CD4-positive, alpha-beta T cell treated with Interleukin-10 for 1 hour (primary cell): ENCODE measurements at regions not wholly inside any gene's neighbourhood (a gene's known extent, or its start where the extent isn't known, plus 50 kb on each side); places are given as distances from the start of the nearest gene placed in this dataset.
"Not testable (repeated sequence)": the region's sequence is repeated elsewhere in the genome, so short reads cannot be mapped to it uniquely, and the experiment has no call there.

Experiments used
- DNase-seq: peaks from one replicate; pipeline ENCODE4 v3.0.0-alpha.2; 2020

DNA sequence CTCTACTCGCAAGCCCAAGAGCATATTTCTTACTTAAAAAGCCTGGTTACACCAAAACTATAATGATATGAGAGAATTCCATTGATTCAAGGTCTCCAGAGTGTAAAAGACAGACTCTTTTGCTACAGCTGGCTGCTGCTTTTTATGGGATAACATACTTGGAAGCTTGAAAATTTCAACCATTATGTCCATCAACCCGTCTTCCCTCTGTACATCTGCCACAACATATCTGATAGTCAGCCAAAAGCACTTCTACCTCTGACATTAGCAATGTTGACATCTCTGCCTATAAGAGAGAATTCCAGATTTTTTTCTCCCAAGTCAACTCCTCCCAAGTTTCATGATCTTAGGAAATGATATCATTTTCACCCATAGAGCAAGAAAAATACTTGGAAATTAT, 54.4 kb upstream of the IQCM start:
- DNase-seq, result no peak

DNA sequence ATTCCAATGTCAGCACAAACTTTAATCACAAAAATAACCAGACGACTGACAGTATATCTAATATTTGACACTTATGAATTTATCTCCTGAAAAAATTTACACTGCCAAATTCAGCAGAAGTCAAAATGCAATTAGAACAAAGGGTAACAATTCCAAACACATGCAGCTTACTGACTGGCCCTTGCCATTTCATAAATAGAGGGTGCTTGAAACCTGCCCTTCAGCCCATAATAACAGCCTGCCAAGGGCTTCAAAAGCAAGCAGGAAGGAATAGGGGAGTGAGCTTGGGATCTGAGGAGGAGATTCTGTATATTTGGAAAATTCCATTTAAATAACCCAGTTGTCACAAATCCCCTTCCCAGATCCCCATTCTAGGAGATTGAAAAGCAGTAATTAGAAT, 66.1 kb upstream of the IQCM start:
- DNase-seq, result no peak

DNA sequence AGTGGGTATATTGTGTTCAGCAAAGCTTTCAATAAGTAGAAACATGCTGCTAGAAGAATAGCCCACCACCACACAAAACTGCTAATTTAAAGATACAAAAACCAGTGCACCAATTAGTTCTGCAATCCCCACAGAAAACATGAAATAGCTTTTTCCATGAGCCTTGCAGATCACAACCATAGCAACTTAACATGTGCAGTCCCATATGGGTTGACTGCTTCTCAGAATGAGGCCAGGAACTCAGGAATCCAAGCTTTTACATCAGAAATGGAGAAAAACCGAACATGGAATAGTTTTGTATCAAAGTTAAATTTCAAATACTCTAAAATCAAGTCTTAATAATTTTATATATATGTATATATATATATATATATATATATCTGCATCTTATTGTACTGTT, 66.6 kb upstream of the IQCM start:
- DNase-seq, result no peak

DNA sequence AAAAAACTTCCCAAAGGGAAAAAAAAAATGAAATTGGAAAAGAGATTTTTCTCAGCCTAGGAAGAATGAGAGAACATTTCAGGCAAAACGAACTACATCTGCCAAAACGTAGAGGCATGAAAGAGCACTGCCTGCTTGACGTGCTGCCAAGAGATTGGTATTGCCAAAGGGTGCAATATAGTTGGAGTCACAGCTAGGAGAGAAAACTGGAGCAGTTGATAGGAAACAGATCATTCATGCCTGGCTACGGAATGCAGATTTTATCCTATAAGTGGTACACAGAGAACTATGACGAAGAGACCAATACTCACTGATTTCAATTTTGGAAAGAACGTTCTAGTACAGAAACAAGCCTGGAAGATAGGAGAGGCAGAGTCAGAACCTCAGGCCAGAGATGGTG, 68.4 kb upstream of the IQCM start:
- no peak for DNase-seq

DNA sequence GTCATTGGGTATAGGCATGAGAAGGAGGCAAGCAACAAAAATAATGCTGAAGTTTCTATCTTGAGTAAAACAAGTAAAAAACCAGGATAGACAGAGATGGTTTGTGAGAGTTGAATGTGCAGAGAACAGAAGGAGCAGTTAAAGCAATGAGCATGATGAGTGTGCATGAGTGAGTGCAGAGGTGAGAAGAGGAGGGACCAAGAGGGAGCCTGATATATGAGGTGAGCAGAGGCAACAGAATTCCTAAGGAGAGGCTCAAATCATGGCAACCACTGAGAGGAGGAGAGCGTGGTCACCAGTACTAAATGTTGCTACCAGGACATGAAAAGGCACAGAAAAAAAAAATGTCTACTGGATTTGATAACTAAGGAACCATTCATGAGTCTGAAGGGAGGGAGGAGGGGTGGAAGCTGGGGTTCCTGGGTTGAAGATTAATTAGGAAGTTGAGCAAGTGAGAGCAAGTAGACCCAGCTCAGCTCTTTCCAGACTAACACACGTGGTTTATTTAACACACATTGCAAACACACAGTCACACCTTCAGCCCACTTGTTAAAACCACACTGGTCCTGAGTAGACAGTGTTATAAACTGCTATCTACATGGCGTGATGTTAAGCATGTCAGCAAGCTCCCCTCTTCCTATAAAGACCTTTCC, 69.0 kb upstream of the IQCM start:
- DNase-seq, result no peak

DNA sequence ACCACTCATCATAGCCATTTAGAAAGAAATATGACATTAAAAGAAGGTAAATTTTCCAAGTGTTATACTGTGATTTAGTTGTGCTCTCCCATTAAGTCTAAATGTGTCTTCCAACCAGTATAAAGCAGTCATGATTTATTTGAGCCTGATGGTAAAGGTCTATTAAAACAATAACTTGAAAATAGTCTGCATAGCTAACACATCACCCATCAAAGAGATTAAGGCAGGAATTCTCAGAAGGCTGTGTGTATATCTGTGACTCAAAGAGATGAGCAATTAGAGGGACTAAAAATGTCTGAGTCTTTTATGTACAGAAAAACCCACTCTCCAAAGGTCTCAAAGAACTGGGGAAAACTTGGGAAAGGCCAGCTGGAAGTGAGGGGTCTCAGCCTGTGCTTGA, 70.3 kb upstream of the IQCM start:
- no peak for DNase-seq

DNA sequence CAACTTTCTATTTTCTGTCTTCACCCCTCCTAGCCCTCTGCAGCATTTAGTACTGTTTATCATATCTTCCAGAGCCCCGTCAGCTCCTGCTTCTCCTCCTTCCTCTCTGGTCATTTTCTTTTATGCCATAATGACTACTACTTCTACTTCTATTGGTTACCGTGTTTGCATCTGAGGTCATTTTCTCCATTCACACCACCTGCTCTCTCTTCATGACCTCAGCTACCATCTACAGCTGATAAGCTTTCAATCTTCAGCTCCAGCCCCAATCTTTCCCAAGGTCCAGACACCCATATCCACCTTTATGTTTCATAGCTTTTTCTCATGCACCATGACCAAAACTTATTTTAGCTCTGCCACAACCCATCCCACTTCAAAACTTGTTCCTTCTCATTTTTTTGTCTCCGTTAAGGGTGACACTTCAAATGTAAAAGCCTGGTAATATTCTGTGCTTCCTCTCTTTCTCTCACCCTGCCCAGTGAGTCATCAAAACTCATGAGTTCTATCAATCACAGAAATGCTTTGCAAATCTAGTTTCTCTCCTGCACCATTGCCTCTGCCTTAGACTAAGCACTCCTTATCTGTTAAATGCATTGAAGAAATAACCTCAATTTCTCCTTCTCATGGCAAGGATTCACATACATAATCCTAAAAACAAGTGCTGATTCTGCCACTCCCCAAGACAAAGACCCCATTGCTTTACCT, 71.3 kb upstream of the IQCM start:
- no peak for DNase-seq

DNA sequence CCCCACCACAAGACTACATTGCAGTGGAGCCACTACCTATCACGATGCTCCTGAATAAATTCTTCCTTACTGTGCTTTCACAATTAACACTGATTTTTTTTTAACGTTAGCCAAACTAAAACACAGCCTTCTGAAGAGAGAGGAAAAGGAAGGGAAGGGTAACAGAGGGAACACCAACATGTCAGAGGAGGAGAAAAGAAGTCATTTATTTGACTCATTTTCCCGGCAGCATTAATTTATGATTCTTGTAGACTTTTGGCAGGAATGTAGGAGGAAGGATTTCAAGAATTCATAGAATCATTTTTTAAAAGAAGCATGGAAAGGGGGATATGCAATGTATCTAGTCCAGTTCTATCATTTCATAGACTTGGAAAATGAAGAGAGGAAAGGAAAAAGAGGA, 74.3 kb upstream of the IQCM start:
- DNase-seq, result no peak

DNA sequence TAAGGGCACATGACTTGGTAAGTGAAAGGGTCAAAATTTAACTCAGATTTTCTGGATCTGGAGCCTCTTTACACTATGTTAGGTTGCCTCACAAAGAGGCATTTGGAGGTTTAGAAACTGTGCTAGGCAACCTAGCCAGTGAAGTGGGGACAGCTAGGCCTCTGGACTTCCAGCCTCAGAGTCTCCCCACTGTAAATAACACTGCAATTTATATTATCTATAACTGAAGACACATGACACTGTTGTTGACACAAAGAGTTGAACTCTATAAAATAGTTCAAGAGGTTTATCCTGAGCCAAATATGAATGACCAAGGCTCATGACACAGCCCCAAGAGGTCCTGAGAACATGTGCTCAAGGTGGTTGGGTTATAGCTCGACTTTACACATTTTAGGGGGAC, 74.9 kb upstream of the IQCM start:
- DNase-seq, result no peak

DNA sequence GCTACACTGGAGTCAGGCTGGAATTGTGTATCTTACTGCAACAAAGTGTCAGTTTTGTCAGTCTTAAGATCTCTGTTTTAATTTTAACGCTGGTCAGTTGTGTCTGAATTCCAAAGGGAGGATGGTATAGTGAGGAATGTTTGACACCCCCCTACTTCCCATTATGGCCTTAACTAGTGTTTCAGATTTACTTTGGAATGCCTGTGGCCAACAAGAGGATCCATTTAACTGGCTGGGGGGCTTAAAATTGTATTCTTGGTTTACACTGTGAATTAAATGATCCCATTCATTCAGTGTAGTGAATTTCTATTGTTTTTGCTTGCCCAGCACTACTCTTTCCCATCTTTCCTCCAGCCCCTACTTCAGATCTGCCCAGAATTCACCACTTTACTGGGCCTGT, 75.8 kb upstream of the IQCM start:
- no peak for DNase-seq

DNA sequence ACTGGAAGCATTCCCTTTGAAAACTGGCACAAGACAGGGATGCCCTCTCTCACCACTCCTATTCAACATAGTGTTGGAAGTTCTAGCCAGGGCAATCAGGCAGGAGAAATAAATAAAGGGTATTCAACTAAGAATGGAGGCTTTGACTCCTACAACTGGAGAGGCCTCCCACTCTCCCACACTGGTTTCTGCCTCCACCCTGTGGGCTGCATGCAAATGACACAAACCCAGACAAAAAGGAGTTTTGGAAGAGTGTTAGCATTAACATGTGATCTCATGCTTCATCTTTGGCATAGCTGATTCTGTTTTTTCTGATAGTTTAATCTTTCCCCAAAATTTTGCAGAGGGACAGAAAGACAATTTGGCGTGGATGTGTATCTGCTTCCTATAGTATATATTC, 80.8 kb upstream of the IQCM start:
- DNase-seq, result no peak

DNA sequence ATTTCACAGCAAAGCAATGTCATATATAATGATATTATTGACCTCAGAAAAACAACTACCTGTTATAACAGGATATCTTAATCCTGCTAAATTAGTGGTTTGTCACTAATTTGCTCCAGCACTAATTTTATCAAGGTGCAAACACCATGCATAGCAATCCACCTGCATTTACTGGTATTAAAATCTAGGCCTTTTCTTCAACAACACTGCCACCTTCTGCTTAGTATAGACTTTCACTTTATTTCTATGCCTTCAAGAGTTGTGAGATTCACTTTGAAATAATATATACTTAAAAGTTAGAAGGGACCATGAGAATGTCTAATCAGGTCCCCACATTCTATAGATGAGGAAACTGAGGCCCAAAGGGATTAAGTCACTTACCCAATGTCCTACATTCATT, 82.1 kb upstream of the IQCM start:
- no peak for DNase-seq

DNA sequence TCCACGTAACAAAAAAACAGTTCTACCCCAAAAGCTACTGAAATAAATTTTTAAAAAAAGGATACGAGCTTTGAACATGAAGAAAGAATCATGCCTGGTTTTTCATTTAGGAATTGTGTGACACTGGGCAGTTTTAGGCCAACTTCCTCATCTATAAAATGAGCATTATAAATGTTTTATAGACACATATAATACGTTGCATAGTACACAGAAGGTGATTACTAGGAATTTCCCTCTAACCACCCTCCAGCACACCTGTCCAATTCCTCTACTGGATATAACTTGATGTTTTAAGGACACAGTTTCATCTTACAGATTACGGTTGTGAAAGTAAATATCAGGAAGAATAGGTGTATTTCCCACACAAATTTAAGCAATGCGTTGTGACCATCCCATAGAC, 85.5 kb upstream of the IQCM start:
- no peak for DNase-seq

DNA sequence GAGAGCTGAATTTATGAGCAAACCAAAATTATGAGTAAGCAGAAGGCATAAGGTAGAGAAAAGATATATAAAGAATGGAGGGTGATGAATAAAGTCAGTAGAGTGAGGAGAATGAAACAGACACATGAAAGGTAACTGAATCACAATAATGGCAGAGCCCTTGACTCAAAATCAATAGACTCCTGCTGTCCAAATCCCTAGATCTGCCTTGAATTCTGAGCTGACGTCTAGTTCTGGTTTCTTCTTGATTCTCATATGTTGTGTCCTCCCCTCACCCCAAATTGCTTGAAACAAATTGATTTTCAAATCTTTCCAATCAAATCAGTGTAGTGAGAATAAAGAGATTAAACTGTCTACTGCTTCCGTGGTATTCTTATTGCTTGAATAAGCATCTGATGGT, 86.6 kb upstream of the IQCM start:
- no peak for DNase-seq

DNA sequence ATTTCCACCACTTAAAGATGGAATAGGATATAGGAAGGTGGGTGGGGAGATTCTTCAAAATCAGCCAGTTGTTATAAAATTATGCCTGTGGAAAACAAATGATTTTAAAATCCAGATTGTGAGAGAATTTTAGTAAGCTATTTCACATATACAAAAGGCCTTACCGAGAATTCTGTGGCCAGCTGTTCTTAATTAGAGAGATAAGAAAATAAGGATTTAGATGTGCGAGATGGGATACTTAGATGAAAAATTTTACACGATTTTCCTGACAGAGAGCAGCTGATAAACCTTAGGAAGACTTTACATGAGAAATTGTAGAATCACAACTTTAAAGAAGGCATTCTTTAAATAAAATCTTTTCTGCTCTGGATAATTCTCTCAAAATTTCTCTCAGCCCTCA, 94.5 kb upstream of the IQCM start:
- DNase-seq, result no peak

DNA sequence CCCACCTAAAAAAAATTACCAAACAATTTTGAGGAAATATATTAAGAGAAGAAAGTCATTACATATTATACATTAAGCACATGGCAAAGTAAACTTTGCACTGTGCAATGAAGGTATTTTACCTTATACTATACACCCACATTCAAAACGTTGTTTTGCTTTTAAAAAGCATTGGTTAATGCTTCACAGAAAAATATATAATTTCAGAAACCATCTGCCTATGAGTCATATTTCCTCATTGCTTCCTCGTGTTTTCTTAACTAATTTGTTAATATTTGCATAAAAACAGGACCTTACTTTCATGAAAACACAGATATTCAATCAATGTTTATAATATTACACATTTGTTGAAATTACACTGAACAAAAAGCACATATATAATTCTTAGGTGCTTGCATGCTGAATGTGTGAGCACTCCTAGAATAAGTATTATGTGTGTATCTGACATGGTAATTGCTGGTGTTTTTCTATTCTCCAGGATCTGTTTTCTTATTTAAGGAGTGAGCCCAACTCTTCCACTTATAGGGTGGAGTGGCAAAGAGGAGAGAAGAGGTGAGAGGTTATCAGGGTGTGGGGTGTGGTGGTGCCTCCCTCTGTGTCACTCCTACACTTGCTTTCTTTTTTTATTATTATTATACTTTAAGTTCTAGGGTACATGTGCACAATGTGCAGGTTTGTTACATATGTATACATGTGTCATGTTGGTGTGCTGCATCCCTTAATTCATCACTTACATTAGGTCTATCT, 95.1 kb upstream of the IQCM start:
- no peak for DNase-seq

DNA sequence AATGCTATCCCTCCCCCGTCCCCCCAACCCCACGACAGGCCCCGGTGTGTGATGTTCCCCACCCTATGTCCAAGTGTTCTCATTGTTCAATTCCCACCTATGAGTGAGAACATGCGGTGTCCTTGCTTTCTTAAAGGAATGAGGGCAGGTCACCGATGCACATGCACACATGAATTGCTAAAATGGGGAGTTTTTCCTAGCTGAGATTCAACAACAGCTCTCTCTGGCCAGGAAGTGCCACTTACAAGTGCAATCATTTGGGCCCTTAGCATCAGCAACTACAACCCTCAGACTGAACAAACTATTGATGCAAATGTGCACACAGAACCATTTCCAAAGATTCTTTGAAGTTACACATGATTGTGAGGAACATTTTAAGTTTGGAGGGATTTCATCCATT, 95.7 kb upstream of the IQCM start:
- DNase-seq, result no peak

DNA sequence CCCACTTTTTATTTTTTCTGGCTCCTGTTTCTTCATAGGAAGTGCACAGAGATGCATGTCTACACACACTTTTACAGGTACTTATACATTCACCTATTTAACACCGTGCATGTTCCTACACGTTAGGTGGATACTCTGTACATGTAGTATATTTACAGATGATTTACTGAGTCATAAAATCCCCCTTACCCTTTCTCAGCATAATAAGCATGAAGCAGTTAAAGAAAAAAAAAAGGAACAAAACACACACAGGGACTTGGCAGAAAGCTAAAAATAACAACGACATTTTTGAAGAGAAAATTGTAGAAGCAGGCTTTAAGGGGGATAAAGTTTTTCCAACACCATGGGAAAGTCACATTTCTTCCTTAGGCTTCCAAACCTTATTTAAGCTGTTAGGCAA, 96.4 kb upstream of the IQCM start:
- DNase-seq, result no peak

DNA sequence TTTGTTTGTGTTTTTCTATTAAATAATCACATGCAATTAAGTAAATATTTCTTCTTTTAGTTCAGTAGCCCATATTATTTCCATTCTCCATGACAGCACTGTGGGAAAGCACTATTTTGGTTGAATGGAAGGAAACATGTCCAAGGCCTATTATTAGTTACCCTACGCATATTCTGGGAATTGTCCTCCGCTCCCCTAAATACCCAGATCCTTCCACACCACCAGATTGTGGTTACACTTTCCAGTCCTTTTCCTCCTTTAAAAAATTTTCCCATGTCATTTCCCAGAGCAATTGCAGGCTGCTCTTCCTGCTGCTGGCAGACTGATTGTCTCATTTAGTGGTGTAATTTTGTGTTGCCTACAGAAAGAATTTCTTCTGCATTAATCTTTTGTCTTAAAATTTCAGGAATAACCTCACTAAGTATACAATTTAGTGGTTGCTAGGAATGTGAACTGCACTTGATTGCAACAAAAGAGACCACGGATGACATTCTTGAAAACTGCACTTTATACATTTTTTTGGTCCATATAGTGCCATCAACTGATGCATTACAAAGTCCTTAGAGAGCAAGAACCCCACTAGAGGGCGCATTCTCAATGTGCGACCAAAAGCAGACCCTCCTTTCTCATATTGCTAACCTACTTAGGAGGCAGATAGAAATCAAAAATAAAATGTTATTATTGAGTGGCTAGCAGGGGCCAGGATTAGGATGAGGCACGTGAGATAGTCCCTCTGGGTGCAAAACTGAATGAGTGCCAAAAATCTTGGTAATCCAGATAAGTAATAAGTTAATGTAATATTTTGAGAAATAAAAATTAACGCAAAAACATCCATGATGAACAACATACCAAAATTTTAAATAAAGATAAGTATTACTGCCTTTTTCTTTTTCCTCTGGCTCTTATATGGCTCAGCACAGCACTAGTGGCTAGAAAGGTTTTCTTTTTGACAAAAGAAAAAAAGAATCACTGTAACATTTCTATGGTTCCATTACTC, 98.8 kb upstream of the IQCM start:
- DNase-seq, result peak; percentile 2

DNA sequence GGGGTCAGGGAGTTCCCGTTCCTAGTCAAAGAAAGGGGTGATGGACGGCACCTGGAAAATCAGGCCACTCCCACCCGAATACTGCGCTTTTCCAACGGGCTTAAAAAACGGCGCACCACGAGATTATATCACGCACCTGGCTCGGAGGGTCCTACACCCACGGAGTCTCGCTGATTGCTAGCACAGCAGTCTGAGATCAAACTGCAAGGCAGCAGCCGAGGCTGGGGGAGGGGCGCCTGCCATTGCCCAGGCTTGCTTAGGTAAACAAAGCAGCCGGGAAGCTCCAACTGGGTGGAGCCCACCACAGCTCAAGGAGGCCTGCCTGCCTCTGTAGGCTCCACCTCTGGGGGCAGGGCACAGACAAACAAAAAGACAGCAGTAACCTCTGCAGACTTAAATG, 100.1 kb upstream of the IQCM start:
- DNase-seq, result not testable (repeated sequence)

DNA sequence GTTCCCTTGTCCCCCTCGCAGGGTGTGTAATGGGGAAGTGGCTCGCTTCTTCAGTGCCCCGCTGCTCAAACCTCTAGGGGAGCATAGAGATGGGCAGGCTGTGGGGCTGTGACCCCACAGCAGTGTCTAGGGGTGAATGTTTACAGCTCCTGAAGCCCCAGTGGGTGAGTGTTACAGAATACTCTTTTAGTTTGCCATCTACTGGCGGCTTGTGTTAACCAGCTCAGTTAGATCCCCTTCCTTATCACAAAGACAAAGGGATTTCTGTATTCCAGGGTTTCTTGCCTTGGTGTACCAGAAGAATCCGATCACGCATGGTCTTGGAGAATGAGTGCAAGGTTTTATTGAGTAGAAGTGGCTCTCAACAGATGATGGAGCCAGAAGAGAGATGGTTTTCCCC, 108.1 kb upstream of the IQCM start:
- no peak for DNase-seq

DNA sequence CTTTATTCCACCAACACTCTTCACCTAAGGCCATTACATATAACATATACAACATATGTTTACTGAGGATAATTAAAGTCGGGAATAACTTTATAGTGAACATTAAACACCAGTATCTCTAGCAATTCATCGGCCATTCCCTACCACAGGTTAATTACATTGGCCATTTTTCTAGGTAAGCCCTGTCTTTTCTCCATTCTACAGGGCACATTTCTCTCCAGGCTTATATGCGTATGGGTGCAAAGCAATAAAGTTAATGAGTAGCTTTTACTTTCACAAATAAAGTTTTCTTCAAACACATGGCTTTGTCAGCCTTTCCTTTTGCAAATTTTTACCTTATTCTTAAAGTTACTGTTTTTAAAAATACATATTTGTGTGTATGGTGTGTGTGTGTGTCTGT, 111.9 kb upstream of the IQCM start:
- DNase-seq, result no peak

DNA sequence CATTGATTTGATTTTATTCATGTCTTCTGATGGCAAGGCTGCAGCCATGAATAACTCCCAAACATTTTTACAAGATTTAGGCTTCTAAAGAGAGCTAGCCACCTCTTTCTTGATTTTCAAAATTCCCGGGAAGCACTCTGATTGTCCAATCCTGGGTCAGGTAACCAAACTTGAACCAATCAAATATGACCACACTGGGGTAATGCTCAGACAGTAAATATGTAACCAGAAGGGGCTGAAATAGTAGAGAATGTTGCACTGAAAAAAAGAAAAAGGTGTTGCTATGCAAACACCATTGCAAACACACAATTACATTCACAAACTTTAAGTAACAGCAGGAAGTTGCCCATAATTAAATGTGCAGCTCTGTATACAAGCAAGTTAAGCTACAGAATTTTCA, 112.9 kb upstream of the IQCM start:
- no peak for DNase-seq
